ENCODE measurements at regions not wholly inside any gene's neighbourhood (a gene's known extent, or its start where the extent isn't known, plus 50 kb on each side); places are given as distances from the start of the nearest gene placed in this dataset.
A peak's percentile ranks its signal among the peaks of the same experiment; 100 is the strongest.
"Not testable (repeated sequence)": the region's sequence is repeated elsewhere in the genome, so short reads cannot be mapped to it uniquely, and the experiment has no call there.

DNA sequence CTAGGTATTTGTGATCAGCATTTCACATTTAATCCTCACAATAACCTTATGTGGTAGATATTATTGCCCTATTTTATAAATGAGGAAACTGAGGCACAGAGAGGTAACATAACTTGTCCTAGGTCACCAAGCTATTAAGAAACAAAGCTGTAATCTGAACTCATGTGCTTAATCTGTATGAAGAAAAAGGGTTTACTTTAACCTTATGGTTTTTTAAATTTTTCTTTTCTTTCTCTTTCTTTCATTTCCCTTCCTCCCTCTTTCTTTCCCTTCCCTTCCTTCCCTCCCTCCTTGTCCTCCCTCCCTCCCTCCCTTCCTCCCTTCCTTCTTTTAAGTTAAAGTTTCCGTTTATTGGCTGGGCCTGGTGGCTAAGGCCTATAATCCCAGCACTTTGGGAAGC is 105.2 kb upstream of the AMZ2 start:
- DNase-seq = no peak

DNA sequence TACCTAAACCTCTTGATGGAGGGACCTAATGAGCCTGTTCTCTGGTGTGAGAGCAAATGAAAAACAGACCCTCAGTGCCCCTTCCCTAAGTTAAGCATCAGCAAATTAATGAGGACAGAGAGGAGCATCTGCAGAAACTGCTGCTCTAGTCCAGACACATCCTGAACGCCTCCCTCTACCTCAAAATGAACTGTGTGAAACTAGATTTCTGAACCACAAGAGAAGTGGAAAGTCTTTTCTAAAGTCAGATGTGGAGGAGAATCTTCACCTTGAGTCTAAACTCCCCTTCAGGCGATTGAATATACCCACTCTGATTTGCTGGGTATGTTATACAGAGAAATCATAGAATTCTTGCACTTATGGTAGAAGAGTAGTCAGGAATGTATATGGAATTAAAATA is 104.4 kb upstream of the AMZ2 start:
- DNase-seq = no peak

DNA sequence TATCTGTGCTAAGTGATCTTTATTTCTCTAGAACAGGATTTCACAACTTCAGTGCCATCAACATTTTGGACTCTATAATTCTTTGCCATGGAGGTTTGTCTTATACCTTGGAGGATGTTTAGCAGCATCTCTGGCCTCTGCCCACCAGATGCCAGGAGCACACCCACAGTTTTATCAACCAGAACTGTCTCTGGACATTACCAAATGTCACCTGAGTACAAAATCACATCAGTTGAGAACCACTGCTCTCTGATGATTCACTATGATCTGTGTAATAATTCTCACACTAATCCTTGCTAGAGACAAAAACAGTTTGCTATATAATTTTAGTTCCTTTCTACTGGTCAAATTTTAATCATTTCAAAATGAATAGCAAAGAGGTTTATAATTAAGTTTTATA is 102.8 kb upstream of the AMZ2 start:
- no peak for DNase-seq

DNA sequence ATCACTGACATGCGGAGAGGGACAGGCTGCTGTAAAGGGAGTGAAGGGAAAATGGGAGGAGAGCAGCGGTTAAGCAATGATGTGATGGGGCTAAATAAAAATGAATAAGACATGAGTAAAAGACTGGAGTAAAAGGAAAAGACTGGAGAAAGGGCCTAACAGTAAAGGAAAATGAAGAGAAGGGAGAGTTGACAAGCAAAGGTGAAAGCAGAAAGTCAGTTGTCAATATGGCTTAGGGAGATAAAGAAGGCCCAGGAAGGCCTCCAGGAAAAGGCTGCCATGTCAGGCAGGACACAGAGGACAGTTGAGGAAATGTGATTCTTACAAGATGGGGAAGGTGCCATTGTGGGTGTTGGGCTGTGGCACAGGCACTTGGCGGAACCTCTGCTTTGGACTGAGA is 98.9 kb upstream of the AMZ2 start:
- no peak for DNase-seq

DNA sequence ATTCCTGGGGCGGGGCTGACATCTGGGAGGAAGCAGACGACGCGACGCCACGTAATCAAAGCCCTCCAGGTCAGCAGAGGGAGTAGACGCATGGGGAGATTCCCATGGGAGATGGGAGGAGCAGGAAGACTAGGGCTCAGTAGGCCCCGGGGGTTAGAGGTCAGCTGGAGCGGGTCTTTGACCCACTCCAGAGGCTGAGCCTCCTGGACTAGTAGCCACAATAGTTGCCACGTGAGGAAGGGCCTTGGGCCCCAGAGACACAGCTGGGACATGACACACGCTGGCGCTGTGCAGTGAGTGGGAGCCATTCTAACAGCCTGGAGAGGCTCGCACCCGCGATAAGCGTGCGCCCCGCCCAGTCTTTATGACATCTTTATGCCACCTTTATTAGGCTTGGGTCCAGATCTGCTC is 95.7 kb upstream of the AMZ2 start:
- DNase-seq = no peak

DNA sequence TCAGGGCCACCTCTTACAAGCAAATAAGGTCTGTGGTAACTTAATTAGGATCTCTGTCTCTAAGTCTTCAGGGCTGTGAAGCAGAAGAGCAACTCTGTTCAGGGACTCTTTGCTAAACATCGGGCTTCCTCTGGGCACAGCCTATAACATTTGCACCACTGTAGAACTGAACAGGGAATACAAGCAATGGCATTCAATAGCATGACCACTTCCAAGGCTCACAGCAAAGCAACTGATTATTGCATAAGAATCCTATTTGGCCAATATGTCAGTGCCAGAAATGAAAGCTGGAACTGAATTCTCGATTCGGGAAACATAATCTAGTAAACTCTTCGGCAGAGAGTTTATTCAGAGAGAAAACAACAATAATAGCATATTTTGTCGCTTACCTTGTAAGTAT is 92.2 kb upstream of the AMZ2 start:
- no peak for DNase-seq

DNA sequence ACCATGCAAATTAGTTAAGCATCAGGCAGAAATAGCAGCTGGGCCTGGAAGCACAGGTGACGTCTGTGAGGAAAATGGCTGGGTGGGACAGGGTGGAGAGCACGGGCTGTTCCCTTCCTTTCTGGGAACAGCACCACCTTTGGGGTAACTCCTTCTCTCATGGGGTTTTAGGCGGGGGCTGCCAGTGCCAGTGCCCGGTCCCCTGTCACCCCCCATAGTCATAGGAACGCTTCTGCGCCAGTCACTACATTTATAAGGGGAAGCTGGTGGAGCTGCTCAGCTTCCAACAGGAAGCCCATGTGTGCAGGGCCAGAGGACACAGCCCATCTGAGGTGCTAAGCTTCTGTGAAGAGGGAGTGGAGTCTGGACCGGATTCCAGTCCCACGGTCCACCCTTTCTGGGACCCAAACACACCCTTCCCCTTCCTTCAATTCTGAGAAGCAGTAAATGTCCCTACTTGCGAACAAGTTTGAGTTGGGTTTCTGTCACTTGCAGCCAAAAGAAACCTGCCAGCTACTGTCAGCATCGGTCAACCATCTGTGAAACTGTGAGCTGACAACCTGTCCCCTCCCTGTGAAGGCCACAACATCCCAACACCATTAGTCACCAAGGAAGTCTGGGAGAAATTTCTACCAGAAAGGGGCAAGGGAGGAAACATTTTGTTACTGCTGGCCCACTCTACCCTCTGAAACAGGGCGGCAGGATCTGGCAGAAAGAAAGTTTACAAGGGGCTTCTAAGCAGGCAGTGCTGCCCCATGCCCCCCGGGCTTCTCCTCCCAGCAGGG is 86.0 kb upstream of the AMZ2 start:
- no peak for DNase-seq

DNA sequence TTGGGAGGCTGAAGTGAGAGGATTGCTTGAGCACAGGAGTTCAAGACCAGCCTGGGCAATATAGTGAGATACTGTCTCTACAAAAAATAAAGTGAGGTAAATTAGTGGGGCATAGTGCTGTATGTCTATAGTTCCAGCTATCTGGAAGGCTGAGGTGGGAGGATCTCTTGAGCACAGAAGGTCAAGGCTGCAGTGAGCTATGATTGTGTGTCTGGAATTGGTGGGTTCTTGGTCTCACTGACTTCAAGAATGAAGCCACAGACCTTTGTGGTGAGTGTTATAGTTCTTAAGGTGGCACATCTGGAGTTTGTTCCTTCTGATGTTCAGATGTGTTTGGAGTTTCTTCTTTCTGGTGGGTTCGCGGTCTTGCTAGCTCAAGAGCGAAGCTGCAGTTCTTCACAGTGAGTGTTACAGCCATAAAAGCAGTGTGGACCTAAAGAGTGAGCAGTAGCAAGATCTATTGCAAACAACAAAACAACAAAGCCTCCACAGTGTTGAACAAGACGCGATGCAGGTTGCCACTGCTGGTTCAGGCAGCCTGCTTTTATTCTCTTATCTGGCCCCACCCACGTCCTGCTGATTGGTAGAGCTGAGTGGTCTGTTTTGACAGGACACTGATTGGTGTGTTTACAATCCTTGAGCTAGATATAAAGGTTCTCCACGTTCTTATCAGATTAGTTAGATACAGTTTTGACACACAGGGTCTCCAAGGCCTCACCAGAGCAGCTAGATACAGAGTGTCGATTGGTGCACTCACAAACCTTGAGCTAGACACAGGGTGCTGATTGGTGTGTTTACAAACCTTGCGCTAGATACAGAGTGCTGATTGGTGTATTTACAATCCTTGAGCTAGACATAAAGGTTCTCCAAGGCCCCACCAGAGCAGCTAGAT is 79.3 kb upstream of the AMZ2 start:
- DNase-seq = not testable (repeated sequence)

DNA sequence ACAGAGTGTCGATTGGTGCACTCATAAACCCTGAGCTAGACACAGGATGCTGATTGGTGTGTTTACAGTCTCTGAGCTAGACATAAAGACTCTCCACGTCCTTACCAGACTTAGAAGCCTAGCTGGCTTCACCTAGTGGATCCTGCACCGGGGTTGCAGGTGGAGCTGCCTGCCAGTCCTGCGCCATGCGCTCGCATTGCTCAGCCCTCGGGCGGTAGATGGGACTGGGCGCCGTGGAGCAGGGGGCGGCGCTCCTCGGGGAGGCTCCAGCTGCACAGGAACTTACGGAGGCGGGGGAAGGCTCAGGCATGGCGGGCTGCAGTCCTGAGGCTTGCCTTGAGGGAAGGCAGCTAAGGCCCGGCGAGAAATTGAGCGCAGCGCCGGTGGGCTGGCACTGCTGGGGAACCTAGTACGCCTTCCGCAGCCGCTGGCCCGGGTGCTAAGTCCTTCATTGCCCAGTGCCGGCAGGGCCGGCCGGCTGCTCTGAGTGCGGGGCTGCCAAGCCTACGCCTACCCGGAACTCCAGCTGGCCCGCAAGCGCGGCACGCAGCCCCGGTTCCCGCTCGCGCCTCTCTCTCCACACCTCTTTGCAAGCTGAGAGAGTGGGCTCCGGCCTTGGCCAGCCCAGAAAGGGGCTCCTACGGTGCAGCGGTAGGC is 78.5 kb upstream of the AMZ2 start:
- not testable (repeated sequence) for DNase-seq

DNA sequence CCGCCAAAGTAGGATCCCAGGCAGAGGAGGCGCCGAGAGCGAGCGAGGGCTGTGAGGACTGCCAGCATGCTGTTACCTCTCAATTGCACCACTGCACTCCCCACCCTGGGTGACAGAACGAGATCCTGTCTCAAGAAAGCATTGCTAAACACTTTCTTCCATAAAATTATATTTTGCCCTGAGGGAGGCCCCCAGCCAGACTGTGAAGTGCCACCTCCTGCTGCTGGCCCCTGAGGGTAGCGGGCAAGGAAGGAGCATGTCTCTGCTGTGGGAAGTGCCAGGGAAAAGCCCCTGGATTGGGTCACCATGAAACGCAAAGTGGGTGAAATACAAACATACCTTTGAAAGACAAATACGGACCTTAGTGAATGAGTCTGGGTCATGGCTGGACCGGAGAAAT is 78.0 kb upstream of the AMZ2 start:
- DNase-seq = no peak

DNA sequence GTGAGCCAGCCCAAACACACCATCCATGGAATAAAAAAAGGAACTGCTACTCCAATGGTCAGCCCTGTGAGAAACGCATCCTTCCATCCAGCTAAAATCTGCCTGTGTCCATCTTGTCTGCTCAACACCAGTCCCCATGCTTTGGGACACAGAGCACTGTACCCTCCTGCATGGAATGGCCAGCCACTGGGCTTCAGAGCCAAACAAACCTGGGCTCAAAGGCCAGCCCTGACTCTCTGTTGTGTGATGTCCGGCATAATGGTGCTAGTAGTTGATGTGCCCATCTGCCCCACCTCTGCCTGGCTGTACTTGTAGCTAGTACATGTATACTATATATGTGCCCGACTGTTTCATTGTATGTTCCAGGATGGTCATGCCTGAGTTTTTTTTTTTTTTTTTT is 77.6 kb upstream of the AMZ2 start:
- DNase-seq = no peak

DNA sequence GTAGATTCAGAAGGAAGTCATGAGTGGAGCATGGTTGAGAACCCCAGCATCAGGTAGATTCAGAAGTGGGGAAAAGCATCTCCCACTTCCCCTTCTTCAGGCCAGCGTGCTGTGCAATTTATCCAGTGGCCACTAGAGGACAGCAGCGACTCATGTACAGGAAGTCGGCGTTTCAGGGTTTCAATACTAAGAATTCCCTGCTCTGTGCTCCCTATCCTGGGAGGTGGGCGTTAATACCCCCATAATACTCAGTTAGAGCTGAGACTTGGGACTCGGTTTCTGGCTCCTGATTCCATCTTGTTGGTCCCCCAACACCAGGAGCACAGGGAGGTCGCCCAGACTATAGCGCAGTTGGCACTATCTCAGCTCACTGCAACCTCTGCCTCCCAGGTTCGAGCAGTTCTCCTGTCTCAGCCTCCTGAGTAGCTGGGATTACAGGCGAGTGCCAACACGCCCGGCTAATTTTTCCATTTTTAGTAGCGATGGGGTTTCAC is 75.3 kb upstream of the AMZ2 start:
- DNase-seq = peak; percentile 69 to 76

DNA sequence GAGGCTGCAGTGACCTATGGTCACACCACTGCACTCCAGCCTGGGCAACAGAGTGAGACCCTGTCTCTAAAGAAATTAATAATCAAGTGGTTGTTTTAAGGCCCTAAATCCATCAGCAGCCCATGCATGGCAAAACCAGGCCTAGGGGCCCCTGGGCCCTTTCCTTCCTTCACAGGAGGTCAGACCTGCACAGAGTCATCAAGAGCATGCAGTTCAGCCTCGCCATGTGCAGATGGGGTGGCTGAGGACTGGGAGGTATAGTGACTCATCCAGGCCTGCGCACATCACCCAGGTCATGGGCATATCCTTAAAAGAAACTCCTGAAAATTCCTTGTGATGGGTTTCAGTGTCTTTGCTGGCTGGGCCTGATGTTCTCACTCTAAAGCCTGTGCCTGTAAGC is 72.4 kb upstream of the AMZ2 start:
- no peak for DNase-seq

DNA sequence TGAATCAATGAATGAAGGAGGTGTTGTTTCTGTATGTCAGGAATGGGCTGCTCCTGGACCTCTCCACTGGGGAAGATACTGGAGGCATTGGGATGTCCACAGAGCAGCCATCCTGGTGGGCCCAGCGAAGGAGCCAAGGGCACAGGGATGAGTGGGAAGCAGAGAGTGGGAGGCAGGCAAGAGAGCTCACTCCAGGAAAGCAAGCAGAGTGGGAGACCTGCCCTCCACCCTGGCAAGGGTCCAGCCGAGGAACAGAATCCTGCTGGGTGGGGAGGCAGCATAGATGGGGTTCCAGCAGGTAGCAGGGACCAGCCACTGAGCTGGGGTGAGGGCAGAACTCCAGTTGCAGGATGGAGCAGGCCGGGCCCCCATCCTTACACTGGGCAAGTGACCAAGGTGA is 71.9 kb upstream of the AMZ2 start:
- no peak for DNase-seq

DNA sequence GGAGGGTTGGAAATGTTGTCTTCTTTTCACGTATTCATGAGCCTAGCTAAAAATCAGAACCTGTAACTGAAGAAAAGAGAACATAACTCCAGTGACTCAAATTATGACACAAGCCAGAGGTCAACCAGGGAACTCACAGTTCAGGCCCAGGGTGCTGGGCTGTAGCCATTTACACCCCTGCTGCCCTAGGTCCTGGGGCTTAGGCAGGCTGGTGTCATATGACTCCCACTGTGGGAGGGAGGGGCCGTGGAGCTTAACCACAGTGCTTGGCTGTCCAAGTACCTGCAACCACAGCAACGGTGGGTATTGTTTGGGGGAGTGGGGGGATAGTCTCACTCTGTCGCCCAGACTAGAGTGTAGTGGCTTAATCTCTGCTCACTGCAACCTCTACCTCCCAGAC is 71.1 kb upstream of the AMZ2 start:
- DNase-seq = no peak

DNA sequence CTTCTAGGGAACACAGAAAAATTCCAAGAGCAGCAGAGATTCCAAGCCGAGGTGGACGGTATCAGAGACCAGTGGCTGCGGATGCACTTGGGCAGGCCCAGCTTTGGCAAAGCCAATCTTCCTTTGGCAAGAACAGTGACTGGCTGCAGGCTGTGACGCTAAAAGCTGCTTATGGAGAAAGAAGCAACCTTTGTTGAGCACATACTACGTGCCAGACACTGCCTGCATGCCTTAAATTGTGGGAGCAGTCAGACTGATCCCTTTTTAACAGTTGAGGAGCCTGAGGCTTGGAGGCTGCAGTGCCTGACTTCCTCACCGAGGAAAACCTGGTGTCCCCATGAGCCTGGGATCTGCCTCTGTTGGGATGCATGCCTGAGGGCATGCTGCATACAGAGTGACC is 69.0 kb upstream of the AMZ2 start:
- DNase-seq = no peak

DNA sequence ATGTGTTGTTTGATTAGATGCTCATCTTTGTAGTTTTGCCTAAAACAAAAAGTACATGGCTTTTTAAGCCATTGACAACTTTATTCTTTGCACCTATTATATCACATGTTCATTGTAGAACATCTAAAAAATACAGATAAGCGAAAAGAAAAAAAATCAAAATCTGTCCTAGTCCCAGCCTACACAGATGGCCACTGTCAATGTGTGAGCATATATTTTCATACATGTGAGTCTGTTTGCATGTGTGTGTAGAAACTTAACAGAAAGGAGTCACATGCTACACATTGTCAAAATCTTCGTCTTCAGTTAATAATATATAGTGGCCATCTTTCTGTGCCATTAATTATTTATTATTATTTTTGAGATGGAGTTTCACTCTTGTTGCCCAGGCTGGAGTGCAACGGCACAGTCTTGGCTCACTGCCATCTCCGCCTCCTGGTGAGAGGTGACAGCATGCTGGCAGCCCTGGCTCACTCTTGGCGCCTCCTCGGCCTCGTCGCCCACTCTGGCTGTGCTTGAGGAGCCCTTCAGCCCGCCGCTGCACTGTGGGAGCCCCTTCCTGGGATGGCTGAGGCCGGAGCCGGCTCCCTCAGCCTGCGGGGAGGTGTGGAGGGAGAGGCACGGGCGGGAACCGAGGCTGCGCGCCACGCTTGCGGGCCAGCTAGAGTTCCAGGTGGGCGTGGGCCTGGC is 68.5 kb upstream of the AMZ2 start:
- no peak for DNase-seq

DNA sequence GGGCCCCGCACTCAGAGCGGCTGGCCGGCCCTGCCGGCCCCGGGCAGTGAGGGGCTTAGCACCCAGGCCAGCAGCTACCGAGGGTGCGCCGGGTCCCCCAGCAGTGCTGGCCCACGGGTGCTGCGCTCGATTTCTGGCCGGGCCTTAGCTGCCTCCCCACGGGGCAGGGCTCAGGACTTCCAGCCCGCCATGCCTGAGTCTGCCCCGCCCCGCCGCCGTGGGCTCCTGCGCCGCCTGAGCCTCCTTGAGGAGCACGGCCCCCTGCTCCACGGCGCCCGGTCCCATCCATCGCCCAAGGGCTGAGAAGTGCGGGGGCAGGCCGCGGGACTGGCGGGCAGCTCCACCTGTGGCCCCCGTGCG is 67.9 kb upstream of the AMZ2 start:
- DNase-seq = no peak

DNA sequence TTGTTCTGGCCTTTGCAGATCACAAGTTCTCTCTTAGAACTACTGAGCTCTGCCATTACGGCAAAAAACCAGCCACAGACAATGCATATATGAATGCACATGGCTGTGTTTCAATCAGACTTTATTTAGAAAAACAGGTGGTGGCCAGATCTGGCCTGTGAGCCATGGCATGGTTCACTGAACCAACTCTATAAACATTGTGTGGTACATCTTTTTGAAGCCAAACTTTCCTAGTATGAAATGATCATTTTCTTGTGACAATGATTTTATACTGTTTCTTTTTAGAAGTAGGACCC is 65.9 kb upstream of the AMZ2 start:
- DNase-seq = no peak

DNA sequence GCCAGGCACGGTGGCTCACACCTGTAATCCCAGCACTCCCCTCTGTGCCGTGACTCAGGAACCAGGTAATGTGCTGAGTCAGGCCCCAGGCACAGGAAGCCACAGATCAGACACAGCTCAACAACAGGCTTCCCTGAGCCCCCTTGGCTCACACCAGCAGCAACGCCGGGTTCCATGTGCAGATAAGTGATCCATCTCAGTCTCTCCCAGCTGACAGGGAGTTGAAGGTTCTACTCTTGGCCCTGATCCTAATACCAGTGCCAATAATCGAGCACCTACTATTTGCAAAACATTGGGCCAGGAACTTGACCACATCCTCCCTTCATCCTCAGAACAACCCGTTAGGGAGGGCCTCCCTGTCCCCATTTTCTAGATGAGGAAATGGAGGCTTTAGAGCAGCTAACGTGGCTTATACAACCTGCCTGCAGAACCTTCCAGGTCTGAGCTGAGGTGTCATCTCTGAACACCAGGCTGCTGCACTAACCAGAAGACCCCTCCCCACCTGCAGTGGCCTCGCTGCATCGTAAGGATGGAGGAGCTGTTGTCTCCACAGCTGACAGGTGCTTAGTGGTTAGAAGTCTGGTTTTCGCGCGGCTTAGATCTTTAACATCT is 64.8 kb upstream of the AMZ2 start:
- no peak for DNase-seq

DNA sequence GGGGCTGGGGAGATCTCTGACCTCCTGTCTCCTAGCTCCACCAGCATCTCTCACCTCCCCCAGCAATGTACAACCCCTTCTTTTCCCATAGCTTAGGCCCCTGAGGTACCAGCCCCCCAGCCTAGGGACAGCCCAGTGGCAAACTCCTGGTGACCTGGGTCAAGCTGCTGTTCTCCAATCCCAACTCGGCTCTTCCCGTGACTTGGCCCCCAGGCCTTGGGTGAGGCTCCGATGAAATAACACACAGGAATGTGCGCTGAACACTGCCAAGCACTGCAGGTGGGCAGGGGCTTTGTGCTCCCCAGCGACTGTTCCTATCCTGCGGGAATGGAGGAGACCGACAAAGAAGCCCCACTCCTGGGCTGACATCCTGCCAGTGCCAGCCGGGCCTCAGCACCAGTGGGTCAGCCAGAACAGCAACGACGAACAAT is 63.7 kb upstream of the AMZ2 start:
- no peak for DNase-seq

DNA sequence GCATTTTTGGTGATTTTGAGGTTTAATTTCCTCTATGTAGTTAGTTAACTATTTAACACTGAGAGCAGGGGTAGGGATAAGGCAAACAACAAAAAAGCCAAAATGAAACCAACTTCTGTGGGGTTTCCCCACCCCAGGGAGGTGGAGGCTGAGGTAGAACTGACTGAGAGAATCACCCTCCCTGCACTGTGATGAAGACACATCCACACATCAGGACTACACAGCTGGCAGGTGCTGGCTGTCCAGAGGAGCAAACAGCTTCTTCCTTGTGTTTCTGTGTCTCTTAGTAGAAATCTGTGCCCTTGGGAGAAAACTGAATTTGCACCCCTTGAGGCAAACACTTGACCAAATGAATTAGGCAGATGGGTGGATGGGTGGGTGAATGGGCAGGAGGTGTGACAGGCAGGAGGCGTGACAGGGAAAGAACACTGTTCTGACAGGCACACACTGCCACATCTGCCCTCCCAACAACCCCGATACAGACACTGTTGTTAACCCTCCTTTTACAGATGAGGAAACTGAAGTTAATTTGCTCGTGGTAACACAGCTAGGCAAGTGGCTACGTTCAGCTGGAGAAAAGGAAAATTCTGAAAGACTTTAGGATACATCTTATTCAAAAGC is 62.9 kb upstream of the AMZ2 start:
- no peak for DNase-seq

All from stimulated activated CD4-positive, alpha-beta T cell treated with anti-CD3 and anti-CD28 coated beads, Interleukin-2, amount 100 ng/mL, for 48 hours (primary cell).